BE2C (cell line): ENCODE measurements at regions not wholly inside any gene's neighbourhood (a gene's known extent, or its start where the extent isn't known, plus 50 kb on each side); places are given as distances from the start of the nearest gene placed in this dataset.

Experiments used
- DNase-seq: peaks from one replicate; pipeline ENCODE4 v3.0.0-alpha.2; 2020
- H3K27me3 ChIP-seq: fragments of 250-450 bp; sonication (Bioruptor Pico); 2 replicates; pipeline ENCODE4 v1.5.1; 2020; ENCODE audit warnings: mild to moderate bottlenecking
- H3K36me3 ChIP-seq: fragments of 250-450 bp; sonication (Bioruptor Pico); 2 replicates; pipeline ENCODE4 v1.5.1; 2020; ENCODE audit warnings: mild to moderate bottlenecking
- H3K4me1 ChIP-seq: fragments of 250-450 bp; sonication (Bioruptor Pico); 2 replicates; pipeline ENCODE4 v1.5.1; 2020
- H3K4me3 ChIP-seq: 2 replicates; pipeline ENCODE4 v1.5.1; 2011; ENCODE audit warnings: low read depth, low read length
- H3K9me3 ChIP-seq: fragments of 250-450 bp; sonication (Bioruptor Pico); 2 replicates; pipeline ENCODE4 v1.5.1; 2020
- TF ChIP-seq, protein P1 (sequence below): IDR thresholded peaks from 2 replicates; pipeline ENCODE4 v1.5.1; 2012; ENCODE audit warnings: mild to moderate bottlenecking, low read depth, low read length

DNA sequence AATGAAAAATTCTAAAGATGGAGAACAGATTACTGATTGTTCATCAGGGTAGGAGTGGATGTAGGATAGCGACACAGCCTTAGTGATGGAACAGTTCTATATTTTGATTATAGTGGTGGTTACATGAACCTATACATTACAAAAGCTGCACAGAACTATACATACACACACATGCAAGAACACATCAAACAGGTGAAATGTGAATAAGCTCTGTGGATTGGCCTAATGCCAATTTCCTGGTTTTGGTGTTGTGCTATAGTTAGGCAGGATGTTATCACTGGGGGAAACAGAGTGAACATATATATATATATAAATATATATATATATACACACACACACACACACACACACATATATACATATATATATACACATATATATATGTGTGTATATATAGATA lies 76.4 kb upstream of the PIK3CG start:
- H3K4me3 ChIP-seq, result no peak overlapping the region
- no peaks in the 10 kb centered on the region for H3K4me1 ChIP-seq
- no peaks in the 10 kb centered on the region for H3K27me3 ChIP-seq
- DNase-seq, result no peak
- TF ChIP-seq, protein P1, sequence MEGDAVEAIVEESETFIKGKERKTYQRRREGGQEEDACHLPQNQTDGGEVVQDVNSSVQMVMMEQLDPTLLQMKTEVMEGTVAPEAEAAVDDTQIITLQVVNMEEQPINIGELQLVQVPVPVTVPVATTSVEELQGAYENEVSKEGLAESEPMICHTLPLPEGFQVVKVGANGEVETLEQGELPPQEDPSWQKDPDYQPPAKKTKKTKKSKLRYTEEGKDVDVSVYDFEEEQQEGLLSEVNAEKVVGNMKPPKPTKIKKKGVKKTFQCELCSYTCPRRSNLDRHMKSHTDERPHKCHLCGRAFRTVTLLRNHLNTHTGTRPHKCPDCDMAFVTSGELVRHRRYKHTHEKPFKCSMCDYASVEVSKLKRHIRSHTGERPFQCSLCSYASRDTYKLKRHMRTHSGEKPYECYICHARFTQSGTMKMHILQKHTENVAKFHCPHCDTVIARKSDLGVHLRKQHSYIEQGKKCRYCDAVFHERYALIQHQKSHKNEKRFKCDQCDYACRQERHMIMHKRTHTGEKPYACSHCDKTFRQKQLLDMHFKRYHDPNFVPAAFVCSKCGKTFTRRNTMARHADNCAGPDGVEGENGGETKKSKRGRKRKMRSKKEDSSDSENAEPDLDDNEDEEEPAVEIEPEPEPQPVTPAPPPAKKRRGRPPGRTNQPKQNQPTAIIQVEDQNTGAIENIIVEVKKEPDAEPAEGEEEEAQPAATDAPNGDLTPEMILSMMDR, result no peak
- no peaks in the 10 kb centered on the region for H3K36me3 ChIP-seq
- H3K9me3 ChIP-seq, result no peaks in the 10 kb centered on the region

DNA sequence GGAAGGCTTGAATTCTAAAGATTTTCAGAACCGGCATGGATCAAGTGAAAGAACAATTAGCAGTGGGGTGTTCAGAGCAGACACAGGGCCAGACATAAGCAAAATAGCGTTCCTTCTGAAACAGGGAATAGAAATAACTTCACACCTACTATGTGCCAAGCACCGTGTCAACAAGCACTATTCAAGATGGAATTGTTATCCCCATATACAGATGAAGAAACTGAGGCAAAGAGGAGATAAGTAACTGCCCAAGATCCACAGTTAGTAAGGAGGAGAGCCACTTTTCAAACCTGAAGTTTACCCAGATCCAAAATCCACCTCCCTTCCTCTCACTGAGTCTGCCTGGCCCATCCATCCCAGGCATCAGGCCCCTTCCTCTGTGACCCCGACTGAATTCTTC lies 73.6 kb upstream of the PIK3CG start:
- H3K27me3 ChIP-seq, result no peaks in the 10 kb centered on the region
- H3K36me3 ChIP-seq, result no peaks in the 10 kb centered on the region
- no peaks in the 10 kb centered on the region for H3K9me3 ChIP-seq
- no peak for DNase-seq
- TF ChIP-seq, protein P1, result no peak
- no peaks in the 10 kb centered on the region for H3K4me1 ChIP-seq
- H3K4me3 ChIP-seq, result no peak overlapping the region

- TF ChIP-seq, protein P1, result no peak
- Histone ChIP-seq H3K36me3 (no peaks in the 10 kb centered on the region), H3K27me3 (no peaks in the 10 kb centered on the region), H3K9me3 (no peaks in the 10 kb centered on the region), H3K4me1 (no peaks in the 10 kb centered on the region), H3K4me3 (no peak overlapping the region)
- DNase-seq, result no peak
Measured at GRCh38 chr7:106792233-106792926, 72.7 kb upstream of the PIK3CG start.

GRCh38 chr7:106793015-106793975 lies 71.8 kb upstream of the PIK3CG start:
- Histone ChIP-seq H3K4me1 (no peaks in the 10 kb centered on the region), H3K9me3 (no peaks in the 10 kb centered on the region), H3K4me3 (no peak overlapping the region), H3K36me3 (no peaks in the 10 kb centered on the region), H3K27me3 (no peaks in the 10 kb centered on the region)
- DNase-seq, result peak; percentile 37
- TF ChIP-seq, protein P1, result peak; percentile 72

- Histone ChIP-seq H3K36me3 (no peaks in the 10 kb centered on the region), H3K9me3 (no peaks in the 10 kb centered on the region), H3K27me3 (no peaks in the 10 kb centered on the region), H3K4me1 (no peaks in the 10 kb centered on the region), H3K4me3 (no peak overlapping the region)
- TF ChIP-seq, protein P1, result no peak
- peak; percentile 6 for DNase-seq
Measured at GRCh38 chr7:106794276-106795083, 70.6 kb upstream of the PIK3CG start.
